ENCODE measurements at regions not wholly inside any gene's neighbourhood (a gene's known extent, or its start where the extent isn't known, plus 50 kb on each side); places are given as distances from the start of the nearest gene placed in this dataset.
"Not testable (repeated sequence)": the region's sequence is repeated elsewhere in the genome, so short reads cannot be mapped to it uniquely, and the experiment has no call there.

DNA sequence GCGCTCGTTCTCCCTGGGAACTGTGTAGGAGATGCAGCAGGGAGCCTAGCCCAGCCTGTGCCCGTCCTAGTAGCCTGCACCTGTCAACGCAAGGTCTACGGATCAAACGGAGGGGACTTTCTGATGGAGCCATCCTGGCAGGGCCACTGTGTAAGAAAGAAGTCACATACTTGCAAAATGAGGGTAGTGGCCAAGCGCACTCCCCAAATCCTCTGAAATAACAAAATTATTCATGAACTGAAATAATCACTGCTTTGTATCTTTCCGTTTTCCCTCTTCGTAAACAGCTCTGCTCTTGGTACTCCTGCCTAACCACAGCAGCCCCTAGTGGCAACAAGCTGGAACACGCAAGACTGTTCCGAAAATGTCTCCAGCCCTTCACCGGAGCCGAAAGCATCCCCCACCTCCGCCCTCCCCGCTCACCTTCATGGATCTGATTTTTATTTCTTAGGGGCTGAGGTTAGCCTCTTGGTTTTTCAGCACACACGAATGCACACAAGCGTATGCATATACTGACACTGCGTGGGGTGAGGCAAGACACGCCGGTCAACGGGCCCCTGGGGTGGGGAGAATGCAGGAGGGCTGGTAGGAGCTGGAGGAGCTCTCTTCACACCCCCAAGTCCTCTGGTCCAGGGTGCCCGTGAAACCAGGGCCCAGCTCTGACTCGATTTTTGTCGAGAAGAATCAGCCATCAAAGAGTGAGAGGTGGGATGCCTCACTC lies 100.8 kb downstream of the ABCC12 start:
- DNase-seq: peak; percentile 37

DNA sequence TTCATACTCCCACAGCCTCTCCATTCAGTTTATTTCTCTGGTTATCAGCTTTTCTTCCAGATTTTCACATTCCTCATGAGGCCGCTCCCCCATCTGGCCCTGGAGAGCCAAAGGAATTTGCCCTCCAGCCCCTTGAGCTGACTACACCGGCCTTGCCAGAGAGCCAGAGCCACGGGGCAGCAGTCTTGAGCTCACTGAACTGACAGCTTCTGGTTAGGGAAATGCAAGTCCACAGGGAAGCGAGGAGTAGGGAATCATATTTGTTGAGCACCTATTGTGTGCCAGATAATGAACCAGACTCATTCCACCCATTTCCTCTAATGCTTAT lies 102.4 kb downstream of the ABCC12 start:
- no peak for DNase-seq

DNA sequence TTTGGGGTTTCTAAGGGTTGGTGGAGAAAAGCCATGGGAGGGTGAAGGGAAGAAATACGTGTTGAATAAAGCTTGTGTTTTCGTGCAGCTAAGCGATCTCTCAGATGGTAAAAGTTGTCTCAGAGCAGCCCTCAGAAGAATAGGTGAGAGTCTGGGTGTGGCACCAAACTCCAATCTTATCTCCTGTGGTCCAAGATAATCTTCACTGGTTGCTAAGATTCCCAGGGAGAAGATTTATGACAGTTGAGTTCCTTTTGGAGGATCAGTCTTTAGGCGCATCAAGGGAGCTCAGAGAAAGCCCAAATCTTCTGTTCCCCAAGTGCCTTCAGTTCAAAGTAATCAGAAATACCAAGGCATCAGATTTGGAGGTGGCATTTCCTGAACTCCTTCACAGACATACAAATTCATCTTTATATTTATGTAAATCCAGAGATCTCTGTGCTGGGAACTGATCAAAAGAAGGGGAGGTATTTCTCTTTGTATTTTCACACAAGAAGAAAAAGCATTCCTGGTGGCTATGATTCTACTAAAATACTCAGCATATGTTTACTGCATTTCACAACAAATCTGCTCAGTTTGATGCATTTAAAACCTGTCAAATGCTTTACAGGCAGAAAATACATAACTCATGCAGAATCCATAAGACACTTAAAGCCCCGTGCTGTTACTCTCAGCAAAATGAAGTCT lies 102.9 kb downstream of the ABCC12 start:
- DNase-seq: no peak

DNA sequence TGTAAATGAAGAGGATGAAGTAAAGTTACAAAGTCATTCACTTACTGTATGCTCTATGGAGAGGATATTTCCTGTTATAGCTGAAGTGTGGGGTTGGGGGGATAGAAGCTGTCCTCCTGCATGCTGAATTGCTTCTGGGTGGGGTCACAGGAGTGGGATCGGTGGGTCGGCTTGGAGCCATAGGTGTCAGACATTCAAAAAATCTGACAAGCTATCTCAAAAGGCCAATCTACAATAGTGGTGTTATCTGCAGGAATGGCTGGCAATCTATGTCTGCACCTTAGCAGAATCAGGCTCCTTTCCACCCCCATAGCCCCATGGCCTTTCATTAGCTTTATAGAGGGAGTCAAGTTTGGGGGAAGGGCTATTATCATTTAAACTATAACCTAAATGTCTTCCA lies 104.9 kb downstream of the ABCC12 start:
- DNase-seq: no peak

DNA sequence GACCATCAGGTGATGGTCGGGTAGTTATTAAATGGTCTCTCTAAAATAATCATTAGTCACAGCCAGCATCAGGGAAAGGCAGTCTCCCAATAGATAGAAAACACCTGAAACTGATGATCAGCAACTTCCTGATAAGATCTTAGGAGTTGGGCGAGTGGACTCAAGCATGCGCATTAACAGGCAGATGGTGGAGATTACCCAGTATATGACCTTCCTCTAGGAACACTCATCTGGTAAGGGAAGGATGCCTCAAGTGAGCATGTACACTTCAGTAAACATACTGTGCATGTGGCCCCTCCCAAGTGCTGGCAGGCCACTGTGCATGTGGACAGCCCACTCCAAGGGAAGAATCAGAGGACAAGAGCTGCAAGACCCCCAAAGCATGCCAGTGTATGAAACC lies 105.9 kb downstream of the ABCC12 start:
- no peak for DNase-seq

DNA sequence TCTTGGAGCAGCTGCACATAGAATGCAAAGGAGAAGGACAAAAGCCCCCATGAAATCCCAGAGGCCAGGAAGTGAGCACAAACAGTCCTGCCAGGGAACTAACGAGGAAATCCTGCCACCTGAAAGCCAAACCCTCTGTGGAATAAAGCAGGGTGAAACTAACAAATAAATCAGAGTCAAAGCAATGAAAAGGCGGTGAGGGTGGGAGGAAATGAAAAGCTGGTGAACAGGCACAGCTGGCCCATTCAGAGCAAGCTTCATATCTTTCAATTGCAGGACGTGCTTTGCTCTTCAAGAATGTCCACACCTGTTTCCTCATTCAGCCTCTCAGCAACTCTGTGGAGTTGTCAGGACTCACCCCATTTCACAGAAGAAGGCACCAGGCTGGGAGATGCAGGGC lies 108.1 kb downstream of the ABCC12 start:
- DNase-seq: no peak

DNA sequence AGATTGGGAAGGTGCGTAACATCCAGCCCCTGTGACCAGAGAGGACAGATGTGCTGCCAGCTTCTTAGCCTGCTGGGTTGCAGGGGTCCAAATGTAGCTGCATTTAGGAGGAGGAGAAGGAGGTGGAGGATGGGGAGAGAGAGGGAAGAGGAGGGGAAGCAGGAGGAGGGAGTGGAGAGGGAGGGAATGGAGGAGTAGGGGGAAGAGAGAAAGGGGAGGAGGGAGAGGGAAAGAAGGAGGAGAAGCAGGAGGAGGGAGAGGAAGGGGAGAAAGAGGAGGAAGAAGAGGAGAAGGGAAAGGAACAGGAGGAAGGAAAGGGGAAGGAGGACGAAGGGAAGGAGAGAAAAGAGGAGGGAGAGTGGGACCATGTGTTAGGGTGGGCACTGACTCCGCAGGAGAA lies 108.6 kb downstream of the ABCC12 start:
- no peak for DNase-seq

DNA sequence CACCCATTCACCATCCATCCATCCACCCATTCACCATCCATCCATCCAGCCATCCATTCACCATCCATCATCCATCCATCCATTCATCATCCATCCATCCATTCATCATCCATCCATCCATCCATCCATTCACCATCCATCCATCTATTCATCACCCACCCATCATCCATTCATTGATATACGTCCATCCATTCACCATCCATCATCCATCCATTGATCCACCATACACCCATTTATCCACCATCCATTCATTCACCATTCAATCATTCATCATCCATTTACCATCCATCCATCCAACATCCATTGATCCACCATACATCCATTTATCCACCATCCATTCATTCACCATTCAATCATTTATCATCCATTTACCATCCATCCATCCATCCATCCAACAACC lies 111.7 kb downstream of the ABCC12 start:
- no peak for DNase-seq

DNA sequence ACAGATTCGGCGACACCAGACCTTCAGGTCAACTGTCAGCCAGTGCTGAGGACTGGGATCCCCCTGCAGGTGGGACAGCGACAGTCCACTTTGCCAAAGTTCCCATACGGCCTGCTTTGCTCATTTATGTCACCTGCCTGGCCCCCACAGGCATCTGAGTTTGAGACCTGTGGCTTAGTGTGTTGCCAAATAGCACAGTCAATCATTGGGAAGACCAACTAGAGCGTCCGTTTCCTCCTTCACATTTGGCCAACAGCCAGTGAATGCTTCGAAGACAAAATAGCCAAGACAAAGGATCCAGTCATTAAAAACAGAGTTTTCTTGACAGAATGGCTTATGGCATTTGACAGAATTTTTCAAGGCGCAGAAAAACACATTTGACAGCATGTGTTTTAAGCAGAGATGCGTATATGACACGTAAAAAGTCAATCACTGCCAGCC lies 113.8 kb downstream of the ABCC12 start:
- DNase-seq: peak; percentile 3

DNA sequence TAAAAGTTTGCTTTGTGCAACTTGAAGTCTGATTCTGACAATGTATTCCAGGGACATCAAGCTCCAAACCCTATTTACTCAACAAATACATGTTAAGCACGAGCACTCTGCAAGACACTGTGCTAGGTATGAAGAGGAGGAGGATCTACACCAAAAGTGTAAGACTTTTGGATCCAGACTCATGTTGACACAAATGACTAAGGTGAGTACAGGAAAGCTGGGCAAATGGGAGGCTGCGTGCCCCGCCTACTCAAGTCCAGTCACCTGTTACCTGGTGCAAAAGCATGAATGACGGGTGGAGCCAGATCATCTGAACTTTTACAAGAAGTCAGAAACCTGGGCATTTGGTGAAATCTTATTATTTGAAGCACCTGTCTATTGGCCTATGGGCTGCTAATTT lies 120.7 kb downstream of the ABCC12 start:
- no peak for DNase-seq

DNA sequence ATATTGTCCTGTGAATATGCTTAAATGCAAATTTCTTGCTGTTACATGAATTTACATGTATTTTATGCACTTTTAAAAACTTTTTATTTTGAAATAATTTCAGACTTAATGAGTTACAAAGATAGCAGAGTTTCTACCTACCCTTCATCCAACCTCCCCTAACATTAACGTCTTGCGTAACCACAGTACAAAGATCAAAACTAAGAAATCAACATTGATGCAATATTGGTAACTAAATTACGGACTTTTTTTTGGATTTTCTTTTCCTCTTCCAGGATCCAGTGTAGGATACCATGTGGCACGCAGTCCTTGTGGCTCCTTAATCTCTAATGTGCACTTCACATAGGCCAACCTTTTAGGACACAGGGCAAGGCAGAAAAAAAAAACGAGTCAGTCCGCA lies 124.9 kb downstream of the ABCC12 start:
- no peak for DNase-seq

DNA sequence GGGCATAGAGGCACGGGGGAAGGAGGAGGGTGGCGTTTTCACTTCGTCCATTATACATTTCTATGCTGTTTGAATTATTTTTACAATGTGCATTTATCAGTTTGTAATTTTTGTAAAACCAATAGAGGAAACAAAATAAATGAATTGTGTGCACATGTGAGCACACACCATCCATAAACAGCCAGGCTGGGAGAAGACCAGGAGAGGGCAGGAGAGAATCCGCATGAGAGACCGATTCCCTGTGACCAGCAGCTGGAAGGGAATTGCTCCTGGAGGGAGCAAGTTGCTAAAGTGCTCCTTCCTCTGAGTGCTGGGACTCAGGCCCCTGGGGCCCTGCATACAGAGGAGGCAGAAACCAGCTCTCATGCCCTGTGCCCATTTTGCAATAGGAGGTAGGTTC lies 126.0 kb downstream of the ABCC12 start:
- DNase-seq: no peak

DNA sequence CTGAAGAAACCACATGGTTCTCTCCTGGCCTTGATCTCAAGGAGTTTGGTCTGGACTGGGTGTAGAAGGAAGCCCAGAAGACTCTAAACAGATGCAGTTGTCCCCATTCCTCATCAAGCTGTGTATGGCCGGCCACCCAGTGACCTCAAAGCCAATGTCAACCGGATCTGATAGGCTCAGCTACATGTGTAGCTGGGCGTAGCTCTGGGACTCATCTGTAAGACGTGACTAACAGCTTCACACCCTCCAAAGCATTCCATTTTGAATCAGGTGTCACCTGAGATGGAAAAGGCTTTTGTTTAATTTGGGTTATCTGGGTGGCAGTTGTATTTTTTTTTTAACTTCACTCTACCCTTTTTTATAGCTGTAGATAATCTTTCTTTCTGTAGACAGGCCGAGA lies 130.4 kb downstream of the ABCC12 start:
- DNase-seq: no peak

DNA sequence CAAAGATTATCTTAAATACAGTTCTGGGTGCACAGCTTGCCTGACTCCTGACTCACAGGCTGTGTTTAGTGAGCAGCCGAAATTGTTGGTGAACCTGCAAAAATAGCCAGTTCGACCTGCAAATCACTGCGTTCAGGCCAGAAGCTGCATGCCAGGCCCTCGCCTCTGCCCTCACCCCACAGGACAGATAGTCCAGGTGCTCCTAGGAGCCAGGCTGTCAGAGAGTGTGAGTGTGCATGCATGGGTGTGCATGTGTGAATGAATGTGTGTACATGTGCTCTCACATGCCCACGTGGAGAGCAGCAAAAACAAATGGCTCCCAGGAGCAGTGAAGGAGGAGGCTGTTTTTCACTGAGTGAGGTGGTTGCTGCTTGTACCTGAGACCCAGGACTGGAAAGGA lies 131.8 kb downstream of the ABCC12 start:
- DNase-seq: no peak

DNA sequence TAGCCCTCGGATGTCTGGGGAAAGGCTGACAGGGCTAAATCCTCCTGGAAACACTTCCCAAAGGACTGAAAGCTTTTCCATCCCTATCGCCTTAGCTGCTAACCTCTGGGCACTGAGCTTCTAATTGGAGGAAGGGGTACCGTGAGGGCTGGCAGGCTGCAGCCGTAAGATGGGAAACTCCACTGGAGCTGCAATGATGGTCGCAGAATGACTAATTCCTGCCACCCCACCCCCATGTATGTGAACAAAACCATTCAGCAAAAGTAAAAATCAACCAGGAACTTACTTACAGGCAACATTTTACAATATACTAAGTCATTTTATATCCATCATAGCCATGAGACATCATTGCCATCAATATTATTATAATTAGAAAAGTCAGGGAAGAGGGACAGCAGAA lies 133.3 kb downstream of the ABCC12 start:
- no peak for DNase-seq

DNA sequence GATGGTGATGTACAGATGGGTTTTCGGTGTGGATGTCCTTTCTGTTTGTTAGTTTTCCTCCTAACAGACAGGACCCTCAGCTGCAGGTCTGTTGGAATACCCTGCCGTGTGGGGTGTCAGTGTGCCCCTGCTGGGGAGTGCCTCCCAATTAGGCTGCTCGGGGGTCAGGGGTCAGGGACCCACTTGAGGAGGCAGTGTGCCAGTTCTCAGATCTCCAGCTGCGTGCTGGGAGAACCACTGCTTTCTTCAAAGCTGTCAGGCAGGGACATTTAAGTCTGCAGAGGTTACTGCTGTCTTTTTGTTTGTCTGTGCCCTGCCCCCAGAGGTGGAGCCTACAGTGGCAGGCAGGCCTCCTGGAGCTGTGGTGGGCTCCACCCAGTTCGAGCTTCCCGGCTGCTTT lies 135.2 kb downstream of the ABCC12 start:
- DNase-seq: not testable (repeated sequence)

DNA sequence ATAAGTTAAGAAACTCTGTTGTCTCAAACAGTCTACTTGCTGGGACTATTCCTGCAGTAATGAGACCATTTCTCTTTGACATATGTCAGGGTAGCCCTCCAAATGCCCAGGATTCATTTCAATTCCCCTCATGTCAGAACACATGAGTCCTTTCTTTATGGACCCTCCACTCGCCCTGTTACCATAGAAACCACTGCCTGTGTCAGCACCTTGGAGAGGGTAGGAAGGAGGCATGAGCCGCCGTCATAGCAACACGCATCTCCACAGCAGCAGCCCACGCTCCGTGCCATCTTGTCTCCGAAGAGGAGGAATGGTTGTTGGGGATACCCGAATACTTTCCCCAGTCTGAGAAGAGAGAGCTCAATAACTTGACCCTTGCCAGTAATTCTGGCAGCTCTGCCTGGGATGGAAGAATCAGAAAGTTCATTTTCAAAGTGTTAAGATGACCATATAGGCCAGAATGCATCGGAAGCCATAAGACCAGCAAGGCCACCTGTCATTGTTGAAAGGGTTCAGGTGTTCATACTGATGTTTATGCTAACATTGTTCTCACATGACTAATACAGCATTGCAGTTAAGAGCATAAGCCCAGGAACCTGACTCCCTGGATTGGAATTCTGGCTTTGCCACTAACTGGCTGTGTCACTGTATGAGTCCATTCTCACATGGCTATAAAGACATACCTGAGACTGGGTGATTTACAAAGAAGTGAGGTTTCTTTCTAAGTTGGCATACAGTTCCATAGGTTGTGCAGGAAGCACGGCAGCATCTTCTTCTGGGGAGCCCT lies 141.3 kb downstream of the ABCC12 start:
- DNase-seq: no peak

DNA sequence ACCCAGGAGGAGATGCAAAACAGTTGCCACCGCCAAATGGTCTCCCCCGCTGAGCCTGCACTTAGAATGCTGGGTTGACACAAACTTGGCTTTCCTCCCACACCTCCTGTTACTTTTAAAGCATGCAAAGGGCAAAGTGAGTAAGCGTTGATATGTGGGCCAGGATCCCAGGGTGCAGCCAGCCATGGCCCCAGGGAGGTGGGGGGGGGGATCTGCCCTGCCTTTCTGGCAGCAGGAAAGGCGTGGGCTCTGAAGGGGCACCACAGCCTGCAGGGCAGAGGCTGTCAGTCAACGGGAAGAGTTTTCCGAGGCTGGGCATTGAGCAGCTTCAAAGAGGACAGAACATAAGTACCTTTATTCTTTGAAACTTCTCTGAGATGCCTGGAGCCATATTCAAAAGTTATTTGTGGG lies 142.3 kb downstream of the ABCC12 start:
- peak; percentile 38 for DNase-seq

DNA sequence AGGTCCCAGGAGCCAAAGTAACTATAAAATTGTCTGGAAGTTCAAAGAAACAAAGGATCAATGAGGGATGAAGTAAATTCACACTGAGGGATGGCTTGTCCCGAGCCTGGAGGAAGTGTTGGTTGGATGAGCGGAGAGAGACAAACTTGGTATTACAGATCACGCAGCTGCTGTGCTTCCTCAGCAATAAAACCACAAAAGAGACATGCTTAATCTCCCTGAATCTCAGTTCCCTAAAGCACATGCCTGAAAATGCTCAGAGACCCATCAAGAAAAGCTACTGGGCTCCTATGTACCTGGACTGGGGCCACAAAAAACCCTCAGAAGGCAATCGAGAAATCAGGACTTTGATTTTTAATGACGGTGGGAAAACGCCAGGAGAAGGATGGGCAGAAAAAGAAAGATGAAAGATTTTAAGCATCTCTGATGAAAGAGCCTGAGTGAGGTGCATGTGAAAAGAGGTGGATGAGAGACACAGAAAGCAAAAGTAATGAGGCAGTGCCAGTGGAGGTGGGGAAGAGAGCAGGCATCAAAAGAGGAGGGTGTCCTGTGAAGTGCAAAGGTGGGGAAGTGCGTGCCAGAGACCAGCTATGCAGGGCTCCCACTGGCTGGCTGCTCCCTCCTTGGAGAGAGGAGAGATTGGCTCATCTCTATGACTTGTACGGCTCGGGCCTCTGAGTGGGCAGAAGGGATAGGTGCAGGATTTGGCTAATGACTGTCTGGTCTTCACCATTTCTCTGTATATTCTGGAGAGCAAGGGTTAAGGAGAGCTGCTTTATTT lies 143.7 kb downstream of the ABCC12 start:
- DNase-seq: no peak

DNA sequence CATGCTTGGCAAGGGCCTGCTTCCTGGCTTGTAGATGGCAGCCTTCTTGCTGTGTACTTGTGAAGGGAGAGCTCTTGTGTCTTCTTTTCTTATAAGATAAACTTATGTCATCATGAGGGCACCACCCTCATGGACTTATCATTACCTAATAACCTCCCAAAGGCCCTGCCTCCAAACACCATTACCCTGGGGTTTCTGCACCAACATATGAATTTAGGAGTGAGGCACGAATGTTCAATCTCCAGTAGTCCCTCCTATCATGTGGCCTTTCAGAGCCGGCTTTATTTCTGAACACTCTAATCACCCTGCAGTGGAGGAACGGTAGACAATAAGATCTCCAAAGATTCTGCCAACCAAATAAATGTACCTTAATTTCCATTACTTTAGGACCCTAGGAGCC lies 144.3 kb downstream of the ABCC12 start:
- DNase-seq: no peak

DNA sequence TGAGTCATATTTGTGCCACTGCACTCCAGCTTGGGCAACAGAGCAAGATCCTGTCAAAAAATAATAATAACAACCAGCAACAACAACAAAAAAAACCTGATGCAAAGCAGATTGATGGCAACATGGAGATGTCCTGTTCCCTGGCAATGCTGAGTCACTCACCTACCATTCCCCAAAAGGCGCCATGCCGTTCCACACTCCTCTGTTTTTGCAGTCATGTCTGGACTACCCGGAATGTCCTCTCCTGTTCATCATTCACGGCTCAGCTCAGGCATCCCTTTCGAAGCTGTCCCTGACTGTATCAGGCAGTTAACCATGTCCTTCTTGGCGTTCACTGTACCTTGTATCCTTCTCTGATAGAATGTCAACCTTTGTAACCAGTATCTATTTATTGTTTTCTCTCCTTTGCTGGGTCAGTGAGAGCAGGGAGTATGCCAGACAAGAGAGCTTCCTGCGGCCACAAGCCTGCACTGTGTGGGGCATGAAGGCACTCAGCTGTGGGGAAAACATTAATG lies 147.7 kb downstream of the ABCC12 start:
- no peak for DNase-seq

DNA sequence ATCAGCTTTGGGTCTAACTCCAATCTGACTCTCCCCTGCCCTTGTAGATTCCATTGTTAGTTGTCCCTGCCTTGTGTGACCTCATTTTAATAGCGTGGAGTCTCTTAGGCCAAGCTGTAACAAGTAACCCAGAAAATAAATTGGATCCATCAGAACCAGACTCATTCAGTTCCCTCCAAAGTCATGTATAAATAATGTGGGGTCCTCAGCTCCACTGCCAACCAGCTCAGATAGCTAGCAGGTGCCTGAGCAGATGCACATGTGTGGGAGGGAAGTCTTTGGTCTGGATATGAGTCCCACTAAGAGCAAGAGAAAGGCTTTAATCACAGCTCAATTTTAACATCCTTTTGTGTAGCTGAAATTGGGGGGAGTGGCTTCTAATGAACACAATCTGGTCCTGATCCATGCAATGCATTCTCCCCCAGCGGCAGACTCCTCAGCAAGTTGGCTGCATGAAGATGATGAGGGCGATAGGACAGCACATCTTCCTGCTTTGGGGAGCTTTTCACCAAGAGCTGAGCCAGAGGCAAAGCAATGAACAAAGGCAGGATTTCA lies 151.6 kb downstream of the ABCC12 start:
- DNase-seq: no peak
